Prostate gland (tissue), 2 donors: ENCODE measurements at regions not wholly inside any gene's neighbourhood (a gene's known extent, or its start where the extent isn't known, plus 50 kb on each side); places are given as distances from the start of the nearest gene placed in this dataset.

Source experiments
- DNase-seq: peaks from one replicate; pipeline ENCODE4 v3.0.0-alpha.2; 2019; ENCODE audit warnings: low spot score
- H3K27ac ChIP-seq, 2 donors: fragments of 200-600 bp; sonication (generic); 2 replicates each; pipeline ENCODE4 v1.5.1; 2017 to 2019
- H3K27me3 ChIP-seq: fragments of 200-600 bp; sonication (generic); replicated peaks from 2 replicates; pipeline ENCODE4 v1.5.1; 2019; ENCODE audit not compliant: insufficient read depth
- H3K36me3 ChIP-seq, 2 donors: fragments of 200-600 bp; sonication (generic); 1 replicate in 1 of 2; 2 replicates in 1 of 2; pipeline versions ENCODE4 v1.5.1 to v1.8.1; 2017 to 2019
- H3K4me1 ChIP-seq: fragments of 200-600 bp; sonication (generic); replicated peaks from 2 replicates; pipeline ENCODE4 v1.5.1; 2019
- H3K4me3 ChIP-seq, 2 donors: fragments of 200-600 bp; sonication (generic); 2 replicates each; pipeline ENCODE4 v1.5.1; 2017 to 2019
- H3K9me3 ChIP-seq: fragments of 200-600 bp; sonication (generic); 2 replicates; pipeline ENCODE4 v1.5.1; 2017
- CTCF ChIP-seq, 4 experiments: fragments of 200-600 bp in 2 of 4; fragments of 450-650 bp in 2 of 4; sonication (generic) in 2 of 4; IDR thresholded peaks; 1 replicate in 3 of 4; 2 replicates in 1 of 4; pipeline ENCODE4 v1.5.1; 2016 to 2019; ENCODE audit warnings: antibody characterized with exemption in 4 of 4, mild to moderate bottlenecking in 2 of 4, moderate library complexity in 2 of 4
- POLR2A ChIP-seq: fragments of 450-650 bp; IDR thresholded peaks from one replicate; pipeline ENCODE4 v1.6.1; 2016; ENCODE audit warnings: antibody characterized with exemption, mild to moderate bottlenecking
- POLR2AphosphoS5 ChIP-seq: sonication (generic); formaldehyde crosslinking; IDR thresholded peaks from one replicate; pipeline ENCODE4 v1.6.1; 2017; ENCODE audit warnings: antibody characterized with exemption
- WGBS: methylation state at CpG from one replicate; pipeline ENCODE4 v1.1.5; 2018; 5-methylcytosine and 5-hydroxymethylcytosine counted together
- intact Hi-C: fragments of 100-400 bp; cut with DNase I; formaldehyde crosslinking; loops from one replicate; pipeline ENCODE4 v1.14.2; 2022

GRCh38 chr12:40534828-40535227 lies 157.4 kb upstream of the CNTN1 start:
- no peak overlapping the region for H3K4me3 ChIP-seq
- H3K36me3 ChIP-seq, result no peaks in the 10 kb centered on the region
- 36% methylated on average over 4 of the region's 4 CpGs for WGBS
- no peak for TF ChIP-seq CTCF (IDR thresholded peaks at IDR 0.05)
- no peak for TF ChIP-seq POLR2AphosphoS5
- no peak for TF ChIP-seq POLR2A
- no peaks in the 10 kb centered on the region for H3K4me1 ChIP-seq
- DNase-seq, result no peak
- intact Hi-C loops, result no loop called here
- H3K27me3 ChIP-seq, result no peaks in the 10 kb centered on the region
- no peaks in the 10 kb centered on the region for H3K9me3 ChIP-seq
- no peak overlapping the region for H3K27ac ChIP-seq

GRCh38 chr12:40551466-40551865 lies 140.8 kb upstream of the CNTN1 start:
- 93% methylated on average over 1 of the region's 1 CpG for WGBS
- TF ChIP-seq CTCF (IDR thresholded peaks at IDR 0.05), result no peak
- no peak for TF ChIP-seq POLR2A
- TF ChIP-seq POLR2AphosphoS5, result no peak

GRCh38 chr12:40552868-40553267 lies 139.4 kb upstream of the CNTN1 start:
- no peaks in the 10 kb centered on the region for H3K4me1 ChIP-seq
- DNase-seq, result no peak
- no peaks in the 10 kb centered on the region for H3K9me3 ChIP-seq
- 85% methylated on average over 1 of the region's 1 CpG for WGBS
- no peak for TF ChIP-seq POLR2AphosphoS5
- no peak for TF ChIP-seq CTCF (IDR thresholded peaks at IDR 0.05)
- no peak for TF ChIP-seq POLR2A
- intact Hi-C loops, result no loop called here
- H3K27ac ChIP-seq, result no peak overlapping the region
- H3K27me3 ChIP-seq, result no peaks in the 10 kb centered on the region
- H3K4me3 ChIP-seq, result no peak overlapping the region
- H3K36me3 ChIP-seq, result no peaks in the 10 kb centered on the region

More at GRCh38 chr12:40551466-40551865, 140.8 kb upstream of the CNTN1 start:
- H3K4me1 ChIP-seq, result no peaks in the 10 kb centered on the region
- H3K36me3 ChIP-seq, result no peaks in the 10 kb centered on the region
- intact Hi-C loops, result no loop called here
- no peak overlapping the region for H3K4me3 ChIP-seq
- no peaks in the 10 kb centered on the region for H3K9me3 ChIP-seq
- DNase-seq, result no peak
- H3K27me3 ChIP-seq, result no peaks in the 10 kb centered on the region
- H3K27ac ChIP-seq, result no peak overlapping the region

- DNase-seq, result no peak
- Histone ChIP-seq H3K27me3 (no peaks in the 10 kb centered on the region), H3K4me1 (no peaks in the 10 kb centered on the region), H3K36me3 (no peaks in the 10 kb centered on the region), H3K27ac (no peak overlapping the region), H3K4me3 (no peak overlapping the region), H3K9me3 (no peaks in the 10 kb centered on the region)
- intact Hi-C loops, result no loop called here
- no peak for TF ChIP-seq POLR2A
- TF ChIP-seq POLR2AphosphoS5, result no peak
- no peak for TF ChIP-seq CTCF (IDR thresholded peaks at IDR 0.05)
- WGBS, result 99% methylated on average over 2 of the region's 2 CpGs
These were observed 134.3 kb upstream of the CNTN1 start for GRCh38 chr12:40557980-40558379.

GRCh38 chr12:40559865-40560264 lies 132.4 kb upstream of the CNTN1 start:
- no peak for TF ChIP-seq CTCF (IDR thresholded peaks at IDR 0.05)
- TF ChIP-seq POLR2A, result no peak
- TF ChIP-seq POLR2AphosphoS5, result no peak
- H3K27ac ChIP-seq, result no peak overlapping the region
- H3K4me1 ChIP-seq, result no peaks in the 10 kb centered on the region
- no peaks in the 10 kb centered on the region for H3K27me3 ChIP-seq
- H3K4me3 ChIP-seq, result no peak overlapping the region
- no peaks in the 10 kb centered on the region for H3K9me3 ChIP-seq
- H3K36me3 ChIP-seq, result no peaks in the 10 kb centered on the region
- intact Hi-C loops, result no loop called here
- DNase-seq, result no peak
